Astrocyte (in vitro differentiated cells and primary cell): ENCODE measurements at regions not wholly inside any gene's neighbourhood (a gene's known extent, or its start where the extent isn't known, plus 50 kb on each side); places are given as distances from the start of the nearest gene placed in this dataset.

ENCODE experiments used
- DNase-seq: peaks from one replicate; pipeline ENCODE4 v3.0.0-alpha.2; 2010; ENCODE audit warnings: low read depth
- FAIRE-seq: peaks from 2 replicates; lab custom pipeline; 2011; peaks lifted over from hg19 to GRCh38; lab: Jason Lieb, UNC
- H2AFZ ChIP-seq: 2 replicates; pipeline ENCODE4 v1.6.0; 2012; ENCODE audit warnings: low read depth, low read length, inconsistent platforms
- H3K27ac ChIP-seq: 2 replicates; pipeline ENCODE4 v1.5.1; 2011; ENCODE audit warnings: low read depth, low read length, inconsistent platforms
- H3K27me3 ChIP-seq: 2 replicates; pipeline ENCODE4 v1.6.0; 2011; ENCODE audit warnings: low read length, inconsistent platforms; ENCODE audit not compliant: insufficient read depth
- H3K36me3 ChIP-seq: 2 replicates; pipeline ENCODE4 v1.5.1; 2011; ENCODE audit warnings: low read length, inconsistent platforms; ENCODE audit not compliant: insufficient read depth
- H3K4me1 ChIP-seq: 2 replicates; pipeline ENCODE4 v1.5.1; 2011; ENCODE audit warnings: low read length, inconsistent platforms; ENCODE audit not compliant: insufficient read depth
- H3K4me2 ChIP-seq: 2 replicates; pipeline ENCODE4 v1.6.0; 2012; ENCODE audit warnings: low read length, inconsistent platforms
- H3K4me3 ChIP-seq: 2 replicates; pipeline ENCODE4 v1.5.1; 2011; ENCODE audit warnings: low read depth, mild to moderate bottlenecking, low read length, inconsistent platforms; ENCODE audit not compliant: insufficient read depth
- H3K79me2 ChIP-seq: 2 replicates; pipeline ENCODE4 v1.6.0; 2012; ENCODE audit warnings: mild to moderate bottlenecking, low read length, inconsistent platforms; ENCODE audit not compliant: insufficient read depth
- H3K9ac ChIP-seq: 2 replicates; pipeline ENCODE4 v1.6.0; 2012; ENCODE audit warnings: mild to moderate bottlenecking, low read length, inconsistent platforms
- H3K9me3 ChIP-seq: 2 replicates; pipeline ENCODE4 v1.5.1; 2012; ENCODE audit warnings: low read depth, mild to moderate bottlenecking, low read length, inconsistent platforms; ENCODE audit not compliant: insufficient read depth
- H4K20me1 ChIP-seq: 2 replicates; pipeline ENCODE4 v1.6.0; 2012; ENCODE audit warnings: low read length, inconsistent platforms; ENCODE audit not compliant: insufficient read depth
- H3K27ac Mint-ChIP-seq: one replicate; pipeline ENCODE4 v1.8.0; 2021; ENCODE audit warnings: mild to moderate bottlenecking, mixed read lengths; ENCODE audit not compliant: unreplicated experiment
- H3K27me3 Mint-ChIP-seq: one replicate; pipeline ENCODE4 v1.8.0; 2021; ENCODE audit warnings: low read depth, mixed read lengths; ENCODE audit not compliant: unreplicated experiment
- H3K36me3 Mint-ChIP-seq: one replicate; pipeline ENCODE4 v1.8.0; 2021; ENCODE audit warnings: low read depth, mixed read lengths; ENCODE audit not compliant: unreplicated experiment
- H3K4me1 Mint-ChIP-seq: one replicate; pipeline ENCODE4 v1.8.0; 2021; ENCODE audit warnings: low read depth, mixed read lengths; ENCODE audit not compliant: unreplicated experiment
- H3K4me3 Mint-ChIP-seq: one replicate; pipeline ENCODE4 v1.8.0; 2021; ENCODE audit warnings: mild to moderate bottlenecking, moderate library complexity, mixed read lengths; ENCODE audit not compliant: unreplicated experiment
- H3K9me3 Mint-ChIP-seq: one replicate; pipeline ENCODE4 v1.8.0; 2021; ENCODE audit warnings: mild to moderate bottlenecking, mixed read lengths; ENCODE audit not compliant: unreplicated experiment
- CTCF ChIP-seq: IDR thresholded peaks from 2 replicates; pipeline ENCODE4 v1.5.1; 2011; ENCODE audit warnings: low read depth, mild to moderate bottlenecking, inconsistent platforms, low read length, moderate library complexity; ENCODE audit not compliant: insufficient read depth
- EZH2 ChIP-seq: IDR thresholded peaks from 2 replicates; pipeline ENCODE4 v1.6.1; 2012; ENCODE audit warnings: mild to moderate bottlenecking, low read length, inconsistent platforms; ENCODE audit not compliant: insufficient read depth

GRCh38 chr10:53230651-53231050 lies 458.1 kb upstream of the MBL2 start:
- H3K9ac ChIP-seq: no peak overlapping the region
- H3K4me2 ChIP-seq: no peak overlapping the region
- FAIRE-seq (no peak), DNase-seq (no peak)
- no peaks in the 10 kb centered on the region for H3K27me3 Mint-ChIP-seq
- no peak overlapping the region for H3K27ac ChIP-seq
- no peaks in the 10 kb centered on the region for H3K79me2 ChIP-seq
- H3K4me1 ChIP-seq: no peaks in the 10 kb centered on the region
- no peaks in the 10 kb centered on the region for H3K9me3 Mint-ChIP-seq
- no peak for TF ChIP-seq EZH2
- no peak for TF ChIP-seq CTCF
- H3K4me3 ChIP-seq: no peak overlapping the region
- H3K27me3 ChIP-seq: no peaks in the 10 kb centered on the region
- no peaks in the 10 kb centered on the region for H3K36me3 ChIP-seq
- H3K36me3 Mint-ChIP-seq: no peaks in the 10 kb centered on the region
- no peak overlapping the region for H3K27ac Mint-ChIP-seq
- H3K4me1 Mint-ChIP-seq: no peaks in the 10 kb centered on the region
- H3K4me3 Mint-ChIP-seq: no peak overlapping the region
- H2AFZ ChIP-seq: no peak overlapping the region
- H4K20me1 ChIP-seq: no peaks in the 10 kb centered on the region
- H3K9me3 ChIP-seq: no peaks in the 10 kb centered on the region

- Mint-ChIP-seq H3K4me3 (no peak overlapping the region), H3K4me1 (no peaks in the 10 kb centered on the region), H3K9me3 (peaks cover 3% of the 10 kb centered on the region), H3K36me3 (no peaks in the 10 kb centered on the region), H3K27me3 (no peaks in the 10 kb centered on the region), H3K27ac (no peak overlapping the region)
- Histone ChIP-seq H3K4me2 (no peak overlapping the region), H3K9ac (no peak overlapping the region), H3K9me3 (peaks cover 3% of the 10 kb centered on the region), H4K20me1 (no peaks in the 10 kb centered on the region), H2AFZ (no peak overlapping the region), H3K4me3 (no peak overlapping the region), H3K36me3 (no peaks in the 10 kb centered on the region), H3K27ac (no peak overlapping the region), H3K27me3 (no peaks in the 10 kb centered on the region), H3K79me2 (no peaks in the 10 kb centered on the region), H3K4me1 (no peaks in the 10 kb centered on the region)
- FAIRE-seq (no peak), DNase-seq (no peak)
- TF ChIP-seq CTCF (no peak), EZH2 (no peak)
Measured at GRCh38 chr10:53223851-53224250, 451.3 kb upstream of the MBL2 start.

GRCh38 chr10:53222806-53223205 lies 450.2 kb upstream of the MBL2 start:
- Histone ChIP-seq H3K36me3 (no peaks in the 10 kb centered on the region), H4K20me1 (no peaks in the 10 kb centered on the region), H3K27ac (no peak overlapping the region), H3K27me3 (no peaks in the 10 kb centered on the region), H3K79me2 (no peaks in the 10 kb centered on the region), H3K4me3 (no peak overlapping the region), H3K4me2 (no peak overlapping the region), H3K9me3 (peaks cover 3% of the 10 kb centered on the region), H3K4me1 (no peaks in the 10 kb centered on the region), H3K9ac (no peak overlapping the region), H2AFZ (no peak overlapping the region)
- Mint-ChIP-seq H3K27me3 (no peaks in the 10 kb centered on the region), H3K36me3 (no peaks in the 10 kb centered on the region), H3K9me3 (peaks cover 3% of the 10 kb centered on the region), H3K4me1 (no peaks in the 10 kb centered on the region), H3K4me3 (no peak overlapping the region), H3K27ac (no peak overlapping the region)
- no peak for DNase-seq
- no peak for FAIRE-seq
- TF ChIP-seq EZH2 (no peak), CTCF (no peak)
